Panc1 (cell line): ENCODE measurements at regions not wholly inside any gene's neighbourhood (a gene's known extent, or its start where the extent isn't known, plus 50 kb on each side); places are given as distances from the start of the nearest gene placed in this dataset.

Experiments
- ATAC-seq: fragments of 200-7000 bp; cut with Tn5 transposase; 2 replicates; pipeline ENCODE4 v1.9.1; 2020; ENCODE audit warnings: mild to moderate bottlenecking, moderate library complexity
- BruUV-seq: library from RNA; stranded (reverse); fragments of 400-500 nt; replicated peaks from 2 replicates; lab custom pipeline; 2021; lab: Mats Ljungman, UMichigan
- CTCF ChIA-PET: fragments of 300-600 bp; sonication (Branson Sonifier 250); formaldehyde crosslinking; loops from one replicate; lab custom pipeline; 2022; ENCODE audit warnings: antibody characterized with exemption; lab: Charles Lee
- POLR2A ChIA-PET: fragments of 300-600 bp; sonication (Branson Sonifier 250); formaldehyde crosslinking; loops from one replicate; lab custom pipeline; 2022; ENCODE audit warnings: antibody characterized with exemption; lab: Charles Lee
- DNase-seq: peaks from one replicate; pipeline ENCODE4 v3.0.0-alpha.2; 2010; ENCODE audit warnings: low read depth, low spot score
- H3K27ac ChIP-seq: 2 replicates; pipeline ENCODE4 v1.5.1; 2011; ENCODE audit warnings: mild to moderate bottlenecking, low read length, inconsistent platforms
- H3K27me3 ChIP-seq: fragments of 200-500 bp; sonication (Bioruptor generic); 2 replicates; pipeline ENCODE4 v1.6.0; 2014; ENCODE audit warnings: low read length, inconsistent platforms; ENCODE audit not compliant: control insufficient read depth, insufficient read depth
- H3K36me3 ChIP-seq: fragments of 200-500 bp; sonication (Bioruptor generic); 2 replicates; pipeline ENCODE4 v1.5.1; 2014; ENCODE audit warnings: inconsistent platforms, mild to moderate bottlenecking, low read length, moderate library complexity; ENCODE audit not compliant: control insufficient read depth, insufficient read depth
- H3K4me1 ChIP-seq: 2 replicates; pipeline ENCODE4 v1.5.1; 2011; ENCODE audit warnings: inconsistent platforms, mild to moderate bottlenecking, low read length, moderate library complexity; ENCODE audit not compliant: control insufficient read depth, insufficient read depth
- H3K4me3 ChIP-seq, 2 experiments: 2 replicates each; pipeline ENCODE4 v1.5.1; 2011 to 2012; ENCODE audit warnings: low read depth in 2 of 2, low read length in 2 of 2, mild to moderate bottlenecking in 2 of 2, inconsistent platforms in 1 of 2, moderate library complexity in 1 of 2
- H3K9me3 ChIP-seq: fragments of 200-500 bp; sonication (Bioruptor generic); 2 replicates; pipeline ENCODE4 v1.5.1; 2014; ENCODE audit warnings: low read depth, mild to moderate bottlenecking, inconsistent platforms, low read length, moderate library complexity; ENCODE audit not compliant: control insufficient read depth, insufficient read depth
- CTCF ChIP-seq: fragments of 450-650 bp; IDR thresholded peaks from 2 replicates; pipeline ENCODE4 v1.5.1; 2017; ENCODE audit warnings: mild to moderate bottlenecking
- POLR2AphosphoS5 ChIP-seq: IDR thresholded peaks from 2 replicates; pipeline ENCODE4 v1.6.1; 2012; ENCODE audit warnings: mild to moderate bottlenecking, low read depth, low read length, moderate library complexity
- REST ChIP-seq, 2 experiments: IDR thresholded peaks; 2 replicates each; pipeline ENCODE4 v1.6.1; 2011 to 2012; ENCODE audit warnings: low read depth in 2 of 2, control low read depth in 1 of 2, low read length in 1 of 2, mild to moderate bottlenecking in 1 of 2, moderate library complexity in 1 of 2; ENCODE audit not compliant: insufficient read depth in 1 of 2
- SIN3A ChIP-seq: IDR thresholded peaks from 2 replicates; pipeline ENCODE4 v1.6.1; 2012; ENCODE audit warnings: low read depth, mild to moderate bottlenecking, low read length, moderate library complexity, borderline replicate concordance; ENCODE audit not compliant: insufficient read depth
- TCF7L2 ChIP-seq: IDR thresholded peaks from 2 replicates; pipeline ENCODE4 v1.6.1; 2011; ENCODE audit warnings: mild to moderate bottlenecking, low read depth, low read length, inconsistent platforms
- in situ Hi-C: cut with HindIII; loops from 2 replicates; pipeline ENCODE4 v1.10.0; 2016; ENCODE audit warnings: low sequenced_read_pairs, low pct_unique_long_range_greater_than_20kb
- intact Hi-C: fragments of 100-400 bp; cut with micrococcal nuclease; formaldehyde crosslinking; loops from one replicate; pipeline ENCODE4 v1.10.0; 2022; ENCODE audit not compliant: unreplicated experiment

GRCh38 chr1:193581341-193581740 is 394.9 kb upstream of the B3GALT2 start:
- H3K27me3 ChIP-seq, result no peaks in the 10 kb centered on the region
- BruUV-seq, result no TSS peak
- intact Hi-C loops (no loop called here), in situ Hi-C loops (no loop called here)
- H3K36me3 ChIP-seq, result no peaks in the 10 kb centered on the region
- no peak for TF ChIP-seq CTCF
- no peak for TF ChIP-seq SIN3A
- TF ChIP-seq POLR2AphosphoS5, result no peak
- no peak for TF ChIP-seq TCF7L2
- TF ChIP-seq REST (IDR thresholded peaks at IDR 0.05; ENCODE audit: insufficient read depth in 1 of 2, low read depth in 2 of 2, low read length in 1 of 2), result no peak
- no peak for ATAC-seq
- H3K9me3 ChIP-seq, result no peaks in the 10 kb centered on the region
- POLR2A ChIA-PET, result no interaction called here
- H3K4me1 ChIP-seq, result no peaks in the 10 kb centered on the region
- H3K4me3 ChIP-seq, result no peak overlapping the region
- CTCF ChIA-PET, result no interaction called here
- DNase-seq, result no peak
- no peak overlapping the region for H3K27ac ChIP-seq

GRCh38 chr1:193580419-193580818 is 394.0 kb upstream of the B3GALT2 start:
- ChIA-PET POLR2A (no interaction called here), CTCF (no interaction called here)
- no peak for DNase-seq
- Histone ChIP-seq H3K27ac (no peak overlapping the region), H3K4me1 (no peaks in the 10 kb centered on the region), H3K4me3 (no peak overlapping the region), H3K9me3 (no peaks in the 10 kb centered on the region), H3K36me3 (no peaks in the 10 kb centered on the region), H3K27me3 (no peaks in the 10 kb centered on the region)
- intact Hi-C loops (no loop called here), in situ Hi-C loops (no loop called here)
- ATAC-seq, result no peak
- TF ChIP-seq TCF7L2 (no peak), REST (IDR thresholded peaks at IDR 0.05; ENCODE audit: insufficient read depth in 1 of 2, low read depth in 2 of 2, low read length in 1 of 2) (no peak), CTCF (no peak), POLR2AphosphoS5 (no peak), SIN3A (no peak)
- BruUV-seq, result no TSS peak
